CD14-positive monocyte (primary cell): ENCODE measurements at regions not wholly inside any gene's neighbourhood (a gene's known extent, or its start where the extent isn't known, plus 50 kb on each side); places are given as distances from the start of the nearest gene placed in this dataset.

Experiments used
- DNase-seq, 3 donors: peaks; one replicate each; pipeline ENCODE4 v3.0.0-alpha.2; 2011 to 2022
- H2AFZ ChIP-seq: 2 replicates; pipeline ENCODE4 v1.6.0; 2012; ENCODE audit warnings: mild to moderate bottlenecking, low read depth, low read length, inconsistent platforms; ENCODE audit not compliant: insufficient read depth, poor library complexity, severe bottlenecking
- H3K27ac ChIP-seq, 2 donors: 1 replicate in 1 of 2; 2 replicates in 1 of 2; pipeline ENCODE4 v1.5.1; 2012 to 2013; ENCODE audit warnings: low read length in 2 of 2, control low read depth in 1 of 2, inconsistent platforms in 1 of 2, low read depth in 1 of 2, mild to moderate bottlenecking in 1 of 2
- H3K27me3 ChIP-seq, 2 donors: one replicate each; pipeline versions ENCODE4 v1.6.0 to v1.6.1; 2011 to 2013; ENCODE audit warnings: low read length in 2 of 2; ENCODE audit not compliant: control insufficient read depth in 2 of 2, insufficient read depth in 2 of 2
- H3K36me3 ChIP-seq, 2 donors: replicated peaks in 1 of 2; 1 replicate in 1 of 2; 2 replicates in 1 of 2; pipeline versions ENCODE4 v1.5.1 to v1.6.1; 2012 to 2013; ENCODE audit warnings: low read length in 2 of 2, control low read depth in 1 of 2, inconsistent platforms in 1 of 2, mild to moderate bottlenecking in 1 of 2; ENCODE audit not compliant: insufficient read depth in 2 of 2, control insufficient read depth in 1 of 2
- H3K4me1 ChIP-seq, 2 donors: 1 replicate in 1 of 2; 2 replicates in 1 of 2; pipeline versions ENCODE4 v1.5.1 to v1.6.1; 2012 to 2013; ENCODE audit warnings: low read length in 2 of 2, control low read depth in 1 of 2, inconsistent platforms in 1 of 2, mild to moderate bottlenecking in 1 of 2, moderate library complexity in 1 of 2; ENCODE audit not compliant: insufficient read depth in 2 of 2, control insufficient read depth in 1 of 2
- H3K4me2 ChIP-seq: replicated peaks from 2 replicates; pipeline ENCODE3; 2012; ENCODE audit warnings: low read length, moderate library complexity, mild to moderate bottlenecking; ENCODE audit not compliant: poor library complexity, severe bottlenecking; ENCODE audit errors: extremely low read depth
- H3K4me3 ChIP-seq, 3 experiments: fragments of 200-600 bp in 1 of 3; sonication (generic) in 1 of 3; replicated peaks in 1 of 3; 1 replicate in 2 of 3; 2 replicates in 1 of 3; pipeline ENCODE4 v1.5.1; 2011 to 2013; ENCODE audit warnings: low read length in 3 of 3, mild to moderate bottlenecking in 3 of 3, control low read depth in 2 of 3, low read depth in 2 of 3, inconsistent platforms in 1 of 3, moderate library complexity in 1 of 3
- H3K79me2 ChIP-seq: 2 replicates; pipeline ENCODE4 v1.6.0; 2012; ENCODE audit warnings: mild to moderate bottlenecking, control low read depth, inconsistent platforms, low read length, moderate library complexity; ENCODE audit not compliant: insufficient read depth
- H3K9ac ChIP-seq: 2 replicates; pipeline ENCODE4 v1.6.0; 2017; ENCODE audit warnings: low read length, mild to moderate bottlenecking; ENCODE audit not compliant: insufficient read depth, poor library complexity, severe bottlenecking
- H3K9me3 ChIP-seq, 2 donors: replicated peaks in 1 of 2; 1 replicate in 1 of 2; 2 replicates in 1 of 2; pipeline versions ENCODE4 v1.5.1 to v1.6.1; 2012 to 2013; ENCODE audit warnings: low read length in 2 of 2, control low read depth in 1 of 2; ENCODE audit not compliant: control insufficient read depth in 1 of 2, insufficient read depth in 1 of 2
- H4K20me1 ChIP-seq: 2 replicates; pipeline ENCODE4 v1.6.0; 2012; ENCODE audit warnings: mild to moderate bottlenecking, low read length, control low read depth, moderate library complexity; ENCODE audit not compliant: insufficient read depth
- H3K27ac Mint-ChIP-seq, 7 donors: one replicate each; pipeline ENCODE4 v1.8.0; 2020; ENCODE audit warnings: mild to moderate bottlenecking in 7 of 7, mixed read lengths in 7 of 7, moderate library complexity in 6 of 7, inconsistent platforms in 2 of 7
- H3K27me3 Mint-ChIP-seq, 3 donors: one replicate each; pipeline ENCODE4 v1.8.0; 2021 to 2022; ENCODE audit warnings: low read depth in 3 of 3, mild to moderate bottlenecking in 3 of 3, mixed read lengths in 3 of 3, moderate library complexity in 3 of 3, inconsistent platforms in 1 of 3
- H3K36me3 Mint-ChIP-seq, 2 donors: one replicate each; pipeline ENCODE4 v1.8.0; 2020; ENCODE audit warnings: mixed read lengths in 2 of 2, inconsistent platforms in 1 of 2, mild to moderate bottlenecking in 1 of 2
- H3K4me1 Mint-ChIP-seq: one replicate; pipeline ENCODE4 v1.8.0; 2020; ENCODE audit warnings: mild to moderate bottlenecking, mixed read lengths
- H3K4me3 Mint-ChIP-seq, 2 donors: one replicate each; pipeline ENCODE4 v1.8.0; 2020; ENCODE audit warnings: mild to moderate bottlenecking in 2 of 2, mixed read lengths in 2 of 2, moderate library complexity in 1 of 2
- H3K9me3 Mint-ChIP-seq, 7 donors: one replicate each; pipeline ENCODE4 v1.8.0; 2020 to 2022; ENCODE audit warnings: mixed read lengths in 7 of 7, mild to moderate bottlenecking in 6 of 7, moderate library complexity in 6 of 7, inconsistent platforms in 2 of 7
- CTCF ChIP-seq: fragments of 200-600 bp; IDR thresholded peaks from one replicate; pipeline ENCODE4 v1.8.0; 2022; ENCODE audit warnings: antibody characterized with exemption, mild to moderate bottlenecking
- WGBS: methylation state at CpG from one replicate; pipeline ENCODE4 v1.1.5; 2013; ENCODE audit warnings: missing lambda C conversion rate; ENCODE audit not compliant: insufficient coverage; 5-methylcytosine and 5-hydroxymethylcytosine counted together
- intact Hi-C, 2 donors: fragments of 100-400 bp; cut with micrococcal nuclease; formaldehyde crosslinking; loops; one replicate each; pipeline versions ENCODE4 v1.15.0 to v1.15.1; 2023

DNA sequence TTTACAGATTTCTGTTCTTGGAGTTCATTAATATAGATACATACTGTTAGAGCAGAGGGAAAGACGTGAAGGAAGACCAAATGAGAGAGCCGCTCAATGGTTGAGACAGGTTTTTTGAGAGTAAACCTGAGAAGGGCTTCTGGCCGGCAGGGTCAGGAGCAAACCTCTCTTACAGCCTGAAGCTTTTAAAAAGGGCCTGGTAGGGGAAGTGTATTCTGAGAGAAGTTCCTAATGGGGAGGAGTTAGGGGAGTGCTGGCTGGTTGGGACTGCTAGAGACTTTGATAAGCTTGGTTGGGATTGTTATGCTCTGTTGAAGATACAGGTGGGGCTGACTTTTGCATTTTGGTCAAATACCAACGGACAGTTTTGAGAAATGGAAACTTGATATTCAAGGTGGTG, 186.8 kb upstream of the PABPC4L start:
- Histone ChIP-seq H3K27ac (no peak overlapping the region), H4K20me1 (no peaks in the 10 kb centered on the region), H3K79me2 (no peaks in the 10 kb centered on the region), H2AFZ (no peak overlapping the region), H3K4me2 (no peak overlapping the region), H3K9me3 (no peaks in the 10 kb centered on the region), H3K4me1 (no peaks in the 10 kb centered on the region), H3K9ac (no peak overlapping the region), H3K36me3 (no peaks in the 10 kb centered on the region), H3K4me3 (no peak overlapping the region), H3K27me3 (no peaks in the 10 kb centered on the region)
- Mint-ChIP-seq H3K36me3 (no peaks in the 10 kb centered on the region), H3K9me3 (peaks cover 0 to 2% (median 0%) of the 10 kb centered on the region in 7 donors), H3K4me1 (no peaks in the 10 kb centered on the region), H3K4me3 (no peak overlapping the region), H3K27ac (no peak overlapping the region), H3K27me3 (peaks cover 0 to 3% (median 0%) of the 10 kb centered on the region in 3 donors)
- intact Hi-C loops, result no loop called here
- TF ChIP-seq CTCF, result no peak
- DNase-seq, result no peak
- WGBS, result 83% methylated on average over 1 of the region's 4 CpGs

DNA sequence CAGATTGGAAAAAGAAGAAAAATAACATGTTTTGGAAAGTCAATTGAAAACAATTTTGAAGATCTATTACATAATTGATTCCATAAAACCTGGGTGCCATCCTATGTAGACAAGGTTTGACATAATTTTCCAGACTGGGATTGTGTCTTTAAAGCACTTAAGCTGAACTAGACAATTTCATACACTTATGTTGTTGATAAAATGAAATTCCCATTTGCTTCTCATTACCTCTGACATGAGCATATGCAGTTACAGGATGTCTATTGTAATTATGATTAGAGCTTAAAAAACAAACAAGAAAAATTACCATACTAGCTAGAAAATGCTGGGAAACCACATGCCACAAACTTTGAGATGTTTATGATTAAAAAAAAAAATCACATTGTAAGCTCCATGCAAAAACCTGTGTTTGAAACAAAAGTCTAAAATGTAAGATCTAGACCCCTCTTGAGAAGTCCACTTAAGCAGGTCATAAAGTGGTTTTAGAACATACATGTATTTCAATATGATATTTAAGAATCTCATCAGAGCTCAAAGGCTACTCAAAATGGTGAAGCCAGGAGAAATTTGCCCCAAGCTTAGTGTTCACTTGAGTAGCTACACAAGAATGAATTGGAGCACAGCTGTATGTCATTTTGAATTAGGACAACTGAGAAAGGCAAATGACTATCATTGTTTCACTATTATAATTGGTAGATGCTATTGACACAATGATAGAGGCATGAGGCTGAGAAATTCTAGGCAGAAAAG, 181.1 kb upstream of the PABPC4L start:
- Mint-ChIP-seq H3K9me3 (no peaks in the 10 kb centered on the region), H3K4me1 (no peaks in the 10 kb centered on the region), H3K36me3 (no peaks in the 10 kb centered on the region), H3K27me3 (no peaks in the 10 kb centered on the region), H3K4me3 (no peak overlapping the region), H3K27ac (no peak overlapping the region)
- Histone ChIP-seq H2AFZ (no peak overlapping the region), H3K27me3 (no peaks in the 10 kb centered on the region), H3K9me3 (no peaks in the 10 kb centered on the region), H4K20me1 (no peaks in the 10 kb centered on the region), H3K4me3 (no peak overlapping the region), H3K36me3 (no peaks in the 10 kb centered on the region), H3K4me2 (no peak overlapping the region), H3K9ac (no peak overlapping the region), H3K79me2 (no peaks in the 10 kb centered on the region), H3K27ac (no peak overlapping the region), H3K4me1 (no peaks in the 10 kb centered on the region)
- intact Hi-C loops, result no loop called here
- TF ChIP-seq CTCF, result no peak
- no peak for DNase-seq
